Neural progenitor cell (in vitro differentiated cells): ENCODE measurements at regions not wholly inside any gene's neighbourhood (a gene's known extent, or its start where the extent isn't known, plus 50 kb on each side); places are given as distances from the start of the nearest gene placed in this dataset.

Source experiments
- DNase-seq: peaks from one replicate; pipeline ENCODE4 v3.0.0-alpha.2; 2016; ENCODE audit warnings: low spot score
- H2AFZ ChIP-seq: fragments of 200-600 bp; sonication (generic); replicated peaks from 2 replicates; pipeline ENCODE4 v1.6.1; 2016; ENCODE audit warnings: antibody characterized with exemption
- H3F3A ChIP-seq: fragments of 200-600 bp; sonication (generic); 2 replicates; pipeline ENCODE4 v1.6.1; 2016; ENCODE audit warnings: antibody characterized with exemption, low read depth
- H3K27ac ChIP-seq: fragments of 200-600 bp; sonication (generic); 2 replicates; pipeline ENCODE4 v1.5.1; 2016; ENCODE audit warnings: mild to moderate bottlenecking
- H3K27me3 ChIP-seq: fragments of 200-600 bp; sonication (generic); 2 replicates; pipeline ENCODE4 v1.6.1; 2016; ENCODE audit warnings: mild to moderate bottlenecking, moderate library complexity
- H3K36me3 ChIP-seq: fragments of 200-600 bp; sonication (generic); 2 replicates; pipeline ENCODE4 v1.5.1; 2016
- H3K4me1 ChIP-seq: fragments of 200-600 bp; sonication (generic); 2 replicates; pipeline ENCODE4 v1.6.1; 2016; ENCODE audit warnings: mixed run types
- H3K4me2 ChIP-seq: fragments of 200-600 bp; sonication (generic); 2 replicates; pipeline ENCODE4 v1.6.1; 2016
- H3K4me3 ChIP-seq: fragments of 200-600 bp; sonication (generic); 2 replicates; pipeline ENCODE4 v1.5.1; 2016
- H3K79me2 ChIP-seq: fragments of 200-600 bp; sonication (generic); 2 replicates; pipeline ENCODE4 v1.6.1; 2016; ENCODE audit warnings: low read depth
- H3K9ac ChIP-seq: fragments of 200-600 bp; sonication (generic); 2 replicates; pipeline ENCODE4 v1.6.1; 2016
- H3K9me3 ChIP-seq: fragments of 200-600 bp; sonication (generic); 2 replicates; pipeline ENCODE4 v1.5.1; 2016; ENCODE audit warnings: low read depth
- H4K20me1 ChIP-seq: fragments of 200-600 bp; sonication (generic); 2 replicates; pipeline ENCODE4 v1.6.1; 2016; ENCODE audit warnings: low read depth
- H3K27ac Mint-ChIP-seq: 3 replicates; pipeline ENCODE4 v1.8.0; 2021; ENCODE audit warnings: mixed read lengths
- H3K27me3 Mint-ChIP-seq: 2 replicates; pipeline ENCODE4 v1.8.0; 2022; ENCODE audit warnings: low read depth, mild to moderate bottlenecking, inconsistent platforms, moderate library complexity, mixed read lengths; ENCODE audit not compliant: insufficient read depth
- H3K36me3 Mint-ChIP-seq: 3 replicates; pipeline ENCODE4 v1.8.0; 2021; ENCODE audit warnings: mixed read lengths
- H3K4me1 Mint-ChIP-seq: 3 replicates; pipeline ENCODE4 v1.8.0; 2021; ENCODE audit warnings: mixed read lengths
- H3K4me3 Mint-ChIP-seq: 3 replicates; pipeline ENCODE4 v1.8.0; 2021; ENCODE audit warnings: mild to moderate bottlenecking, moderate library complexity, mixed read lengths
- H3K9me3 Mint-ChIP-seq: 3 replicates; pipeline ENCODE4 v1.8.0; 2020; ENCODE audit warnings: mixed read lengths
- CTCF ChIP-seq: fragments of 200-600 bp; sonication (generic); IDR thresholded peaks from 2 replicates; pipeline ENCODE4 v1.5.1; 2017; ENCODE audit warnings: antibody characterized with exemption, mild to moderate bottlenecking
- EZH2 ChIP-seq: fragments of 200-600 bp; sonication (generic); IDR thresholded peaks from 2 replicates; pipeline ENCODE4 v1.6.1; 2017; ENCODE audit warnings: antibody characterized with exemption, mild to moderate bottlenecking, moderate library complexity
- EZH2phosphoT487 ChIP-seq: fragments of 200-600 bp; sonication (generic); IDR thresholded peaks from 2 replicates; pipeline ENCODE4 v1.6.1; 2017; ENCODE audit warnings: antibody characterized with exemption

GRCh38 chr5:165569551-165569950 is 2064.1 kb downstream of the MAT2B start:
- H3K9me3 Mint-ChIP-seq, result peaks cover 32% of the 10 kb centered on the region
- TF ChIP-seq EZH2 (no peak), CTCF (no peak), EZH2phosphoT487 (no peak)
- H3K27me3 ChIP-seq, result no peaks in the 10 kb centered on the region
- DNase-seq, result no peak
- H3K4me1 ChIP-seq, result peaks cover 20% of the 10 kb centered on the region
- no peaks in the 10 kb centered on the region for H3K36me3 ChIP-seq
- no peak overlapping the region for H3K27ac ChIP-seq
- H4K20me1 ChIP-seq, result no peaks in the 10 kb centered on the region
- H2AFZ ChIP-seq, result no peak overlapping the region
- no peaks in the 10 kb centered on the region for H3K9me3 ChIP-seq
- H3F3A ChIP-seq, result peaks cover 4% of the 10 kb centered on the region
- H3K4me2 ChIP-seq, result no peak overlapping the region
- no peak overlapping the region for H3K27ac Mint-ChIP-seq
- no peak overlapping the region for H3K4me3 ChIP-seq
- no peak overlapping the region for H3K4me3 Mint-ChIP-seq
- peaks cover 5% of the 10 kb centered on the region for H3K27me3 Mint-ChIP-seq
- H3K79me2 ChIP-seq, result no peaks in the 10 kb centered on the region
- H3K4me1 Mint-ChIP-seq, result peaks cover 31% of the 10 kb centered on the region
- H3K9ac ChIP-seq, result no peak overlapping the region
- peaks cover 10% of the 10 kb centered on the region for H3K36me3 Mint-ChIP-seq

- H3K27me3 ChIP-seq, result no peaks in the 10 kb centered on the region
- H3K4me3 ChIP-seq, result no peak overlapping the region
- no peak overlapping the region for H3K4me2 ChIP-seq
- TF ChIP-seq EZH2 (no peak), EZH2phosphoT487 (no peak), CTCF (no peak)
- no peaks in the 10 kb centered on the region for H3F3A ChIP-seq
- no peaks in the 10 kb centered on the region for H3K9me3 ChIP-seq
- no peaks in the 10 kb centered on the region for H3K36me3 ChIP-seq
- H3K79me2 ChIP-seq, result no peaks in the 10 kb centered on the region
- H3K9ac ChIP-seq, result no peak overlapping the region
- no peaks in the 10 kb centered on the region for H3K4me1 Mint-ChIP-seq
- H3K4me1 ChIP-seq, result no peaks in the 10 kb centered on the region
- peaks cover 9% of the 10 kb centered on the region for H3K27me3 Mint-ChIP-seq
- H3K36me3 Mint-ChIP-seq, result peaks cover 10% of the 10 kb centered on the region
- no peak overlapping the region for H2AFZ ChIP-seq
- no peak for DNase-seq
- H3K9me3 Mint-ChIP-seq, result peaks cover 32% of the 10 kb centered on the region
- no peak overlapping the region for H3K27ac ChIP-seq
- no peak overlapping the region for H3K4me3 Mint-ChIP-seq
- no peak overlapping the region for H3K27ac Mint-ChIP-seq
- H4K20me1 ChIP-seq, result no peaks in the 10 kb centered on the region
Measured at GRCh38 chr5:165573445-165573844, 2068.0 kb downstream of the MAT2B start.

GRCh38 chr5:165574100-165574499 is 2068.7 kb downstream of the MAT2B start:
- no peak overlapping the region for H3K27ac Mint-ChIP-seq
- no peak overlapping the region for H3K9ac ChIP-seq
- H3K9me3 Mint-ChIP-seq, result peaks cover 31% of the 10 kb centered on the region
- no peaks in the 10 kb centered on the region for H3K4me1 Mint-ChIP-seq
- no peak for DNase-seq
- no peaks in the 10 kb centered on the region for H3K9me3 ChIP-seq
- H3K79me2 ChIP-seq, result no peaks in the 10 kb centered on the region
- H3K4me2 ChIP-seq, result no peak overlapping the region
- no peaks in the 10 kb centered on the region for H3K36me3 ChIP-seq
- H2AFZ ChIP-seq, result no peak overlapping the region
- no peaks in the 10 kb centered on the region for H3K27me3 ChIP-seq
- peaks cover 9% of the 10 kb centered on the region for H3K27me3 Mint-ChIP-seq
- no peak overlapping the region for H3K27ac ChIP-seq
- no peak overlapping the region for H3K4me3 ChIP-seq
- H4K20me1 ChIP-seq, result no peaks in the 10 kb centered on the region
- TF ChIP-seq EZH2 (no peak), CTCF (no peak), EZH2phosphoT487 (no peak)
- no peak overlapping the region for H3K4me3 Mint-ChIP-seq
- no peaks in the 10 kb centered on the region for H3F3A ChIP-seq
- no peaks in the 10 kb centered on the region for H3K4me1 ChIP-seq
- H3K36me3 Mint-ChIP-seq, result peaks cover 10% of the 10 kb centered on the region
